Spleen (tissue), 7 donors: ENCODE measurements at regions not wholly inside any gene's neighbourhood (a gene's known extent, or its start where the extent isn't known, plus 50 kb on each side); places are given as distances from the start of the nearest gene placed in this dataset.

Source experiments
- POLR2A ChIP-seq, 3 donors: fragments of 450-650 bp; IDR thresholded peaks; one replicate each; pipeline ENCODE4 v1.5.1; 2017; ENCODE audit warnings: antibody characterized with exemption in 3 of 3, mild to moderate bottlenecking in 1 of 3
- POLR2AphosphoS5 ChIP-seq, 3 donors: sonication (generic); formaldehyde crosslinking; IDR thresholded peaks; one replicate each; pipeline ENCODE4 v1.5.1; 2017; ENCODE audit warnings: antibody characterized with exemption in 3 of 3
- TF ChIP-seq, protein P1 (sequence below), 11 experiments: fragments of 200-600 bp in 7 of 11; fragments of 450-650 bp in 4 of 11; sonication (generic) in 4 of 11; IDR thresholded peaks in 8 of 11; conservative IDR thresholded peaks in 3 of 11; 1 replicate in 7 of 11; 2 replicates in 4 of 11; pipeline versions ENCODE4 v1.4.0 to v1.8.0; 2016 to 2021; ENCODE audit warnings: antibody characterized with exemption in 11 of 11, inconsistent platforms in 4 of 11, mild to moderate bottlenecking in 1 of 11
- donor health status: DM: no; HTN: no; CAD: no; lungs with moderate emphysema.
- donor health status: DM: no; HTN: no; CAD: no.
- donor health status: DM: no; HTN: no; CAD: no.

DNA sequence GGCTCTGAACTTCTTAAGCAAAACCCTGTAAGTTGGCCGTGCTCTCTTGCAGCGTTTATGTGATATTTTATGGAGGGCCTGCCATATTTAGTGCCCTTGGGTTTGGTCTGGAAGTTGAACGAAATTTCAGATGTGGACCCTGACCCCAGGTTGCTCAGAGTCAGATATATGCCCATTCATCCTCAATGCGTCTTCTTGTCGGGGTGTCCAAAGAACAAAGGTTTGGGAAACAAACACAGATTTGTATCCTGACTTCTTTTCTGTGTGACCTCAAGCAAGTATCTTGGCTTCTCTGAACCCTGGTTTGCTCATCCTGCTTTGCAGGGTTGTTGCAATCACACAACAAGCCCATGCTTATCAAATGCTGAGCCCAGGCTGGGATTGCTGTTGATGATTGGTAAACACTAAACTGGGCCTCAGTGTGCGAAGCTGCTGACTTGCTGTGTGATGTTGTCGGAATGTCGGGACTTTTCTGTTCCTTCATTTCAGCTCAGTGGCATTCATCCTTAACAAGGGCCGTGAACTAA, 103.5 kb upstream of the PTPN1 start:
- TF ChIP-seq, protein P1, sequence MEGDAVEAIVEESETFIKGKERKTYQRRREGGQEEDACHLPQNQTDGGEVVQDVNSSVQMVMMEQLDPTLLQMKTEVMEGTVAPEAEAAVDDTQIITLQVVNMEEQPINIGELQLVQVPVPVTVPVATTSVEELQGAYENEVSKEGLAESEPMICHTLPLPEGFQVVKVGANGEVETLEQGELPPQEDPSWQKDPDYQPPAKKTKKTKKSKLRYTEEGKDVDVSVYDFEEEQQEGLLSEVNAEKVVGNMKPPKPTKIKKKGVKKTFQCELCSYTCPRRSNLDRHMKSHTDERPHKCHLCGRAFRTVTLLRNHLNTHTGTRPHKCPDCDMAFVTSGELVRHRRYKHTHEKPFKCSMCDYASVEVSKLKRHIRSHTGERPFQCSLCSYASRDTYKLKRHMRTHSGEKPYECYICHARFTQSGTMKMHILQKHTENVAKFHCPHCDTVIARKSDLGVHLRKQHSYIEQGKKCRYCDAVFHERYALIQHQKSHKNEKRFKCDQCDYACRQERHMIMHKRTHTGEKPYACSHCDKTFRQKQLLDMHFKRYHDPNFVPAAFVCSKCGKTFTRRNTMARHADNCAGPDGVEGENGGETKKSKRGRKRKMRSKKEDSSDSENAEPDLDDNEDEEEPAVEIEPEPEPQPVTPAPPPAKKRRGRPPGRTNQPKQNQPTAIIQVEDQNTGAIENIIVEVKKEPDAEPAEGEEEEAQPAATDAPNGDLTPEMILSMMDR (IDR thresholded peaks at IDR 0.05 in 8 of 11, conservative IDR thresholded peaks at IDR 0.05 in 3 of 11): no peak
- no peak for TF ChIP-seq POLR2AphosphoS5 (IDR thresholded peaks at IDR 0.05)
- no peak for TF ChIP-seq POLR2A (IDR thresholded peaks at IDR 0.05)
